ENCODE measurements at regions not wholly inside any gene's neighbourhood (a gene's known extent, or its start where the extent isn't known, plus 50 kb on each side); places are given as distances from the start of the nearest gene placed in this dataset.

GRCh38 chr7:119937745-119938144 lies 335.2 kb upstream of the KCND2 start:
- no peaks in the 10 kb centered on the region for H3K27me3 ChIP-seq (ENCODE audit: insufficient read depth, low read length, poor library complexity, severe bottlenecking)
- no peak overlapping the region for H3K4me3 ChIP-seq (ENCODE audit: low read length, poor library complexity, severe bottlenecking)
- H3K36me3 ChIP-seq (ENCODE audit: insufficient read depth, low read length) = no peaks in the 10 kb centered on the region
- H3F3A ChIP-seq (ENCODE audit: low read depth) = no peaks in the 10 kb centered on the region
- H2AFZ ChIP-seq (ENCODE audit: low read length) = no peak overlapping the region
- H3K4me1 ChIP-seq (ENCODE audit: insufficient read depth, low read length, poor library complexity, severe bottlenecking) = no peaks in the 10 kb centered on the region
- H4K20me1 ChIP-seq (ENCODE audit: insufficient read depth, low read length, poor library complexity, severe bottlenecking) = no peaks in the 10 kb centered on the region
- no peak overlapping the region for H3K4me2 ChIP-seq (ENCODE audit: low read depth, low read length, poor library complexity, severe bottlenecking)
- no peak for TF ChIP-seq EZH2phosphoT487 (IDR thresholded peaks at IDR 0.05; ENCODE audit: borderline replicate concordance)
- TF ChIP-seq, protein P1, sequence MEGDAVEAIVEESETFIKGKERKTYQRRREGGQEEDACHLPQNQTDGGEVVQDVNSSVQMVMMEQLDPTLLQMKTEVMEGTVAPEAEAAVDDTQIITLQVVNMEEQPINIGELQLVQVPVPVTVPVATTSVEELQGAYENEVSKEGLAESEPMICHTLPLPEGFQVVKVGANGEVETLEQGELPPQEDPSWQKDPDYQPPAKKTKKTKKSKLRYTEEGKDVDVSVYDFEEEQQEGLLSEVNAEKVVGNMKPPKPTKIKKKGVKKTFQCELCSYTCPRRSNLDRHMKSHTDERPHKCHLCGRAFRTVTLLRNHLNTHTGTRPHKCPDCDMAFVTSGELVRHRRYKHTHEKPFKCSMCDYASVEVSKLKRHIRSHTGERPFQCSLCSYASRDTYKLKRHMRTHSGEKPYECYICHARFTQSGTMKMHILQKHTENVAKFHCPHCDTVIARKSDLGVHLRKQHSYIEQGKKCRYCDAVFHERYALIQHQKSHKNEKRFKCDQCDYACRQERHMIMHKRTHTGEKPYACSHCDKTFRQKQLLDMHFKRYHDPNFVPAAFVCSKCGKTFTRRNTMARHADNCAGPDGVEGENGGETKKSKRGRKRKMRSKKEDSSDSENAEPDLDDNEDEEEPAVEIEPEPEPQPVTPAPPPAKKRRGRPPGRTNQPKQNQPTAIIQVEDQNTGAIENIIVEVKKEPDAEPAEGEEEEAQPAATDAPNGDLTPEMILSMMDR (conservative IDR thresholded peaks at IDR 0.05; ENCODE audit: low read length) = no peak
- no peaks in the 10 kb centered on the region for H3K79me2 ChIP-seq (ENCODE audit: insufficient read depth, low read length)
- H3K9ac ChIP-seq (ENCODE audit: low read depth, low read length, poor library complexity, severe bottlenecking) = no peak overlapping the region
- H3K9me2 ChIP-seq (replicated peaks; ENCODE audit: low read depth, low read length) = no peaks in the 10 kb centered on the region
- no peaks in the 10 kb centered on the region for H3K9me3 ChIP-seq (ENCODE audit: insufficient read depth, low read depth, low read length)

DNA sequence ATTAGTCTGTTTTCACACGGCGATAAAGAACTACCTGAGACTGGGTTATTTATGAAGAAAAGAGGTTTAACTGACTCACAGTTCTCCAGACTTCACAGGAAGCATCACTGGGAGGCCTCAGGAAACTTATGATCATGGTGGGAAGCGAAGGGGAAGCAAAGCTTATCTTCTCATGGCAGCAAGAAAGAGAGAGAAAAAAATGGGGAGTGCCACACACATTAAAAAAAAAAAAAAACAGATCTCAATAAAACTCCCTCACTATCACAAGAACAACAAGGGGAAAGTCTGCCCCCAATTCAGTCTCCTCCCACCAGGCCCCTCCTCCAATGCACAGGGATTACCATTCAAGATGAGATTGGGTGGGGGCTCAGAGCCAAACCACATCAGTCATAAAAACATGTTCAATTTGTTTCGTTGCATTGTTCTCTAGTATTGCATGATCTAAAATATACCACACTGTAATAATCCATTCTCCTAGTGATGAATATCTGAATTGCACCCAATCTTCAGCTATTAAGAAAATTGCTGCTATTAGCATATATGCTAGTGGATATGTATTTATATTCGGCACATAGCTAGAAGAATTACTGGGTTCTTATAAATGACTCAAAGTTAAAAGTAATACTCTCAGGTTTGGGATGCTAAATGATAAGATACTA lies 328.9 kb upstream of the KCND2 start:
- Histone ChIP-seq H3K9ac (ENCODE audit: low read depth, low read length, poor library complexity, severe bottlenecking) (no peak overlapping the region), H4K20me1 (ENCODE audit: insufficient read depth, low read length, poor library complexity, severe bottlenecking) (no peaks in the 10 kb centered on the region), H3K36me3 (ENCODE audit: insufficient read depth, low read length) (no peaks in the 10 kb centered on the region), H3K4me1 (ENCODE audit: insufficient read depth, low read length, poor library complexity, severe bottlenecking) (no peaks in the 10 kb centered on the region), H3K79me2 (ENCODE audit: insufficient read depth, low read length) (no peaks in the 10 kb centered on the region), H3F3A (ENCODE audit: low read depth) (no peaks in the 10 kb centered on the region), H3K4me3 (ENCODE audit: low read length, poor library complexity, severe bottlenecking) (no peak overlapping the region), H3K27me3 (ENCODE audit: insufficient read depth, low read length, poor library complexity, severe bottlenecking) (no peaks in the 10 kb centered on the region), H3K9me2 (replicated peaks; ENCODE audit: low read depth, low read length) (no peaks in the 10 kb centered on the region), H3K4me2 (ENCODE audit: low read depth, low read length, poor library complexity, severe bottlenecking) (no peak overlapping the region), H3K9me3 (ENCODE audit: insufficient read depth, low read depth, low read length) (no peaks in the 10 kb centered on the region), H2AFZ (ENCODE audit: low read length) (no peak overlapping the region)
- TF ChIP-seq, protein P1 (conservative IDR thresholded peaks at IDR 0.05; ENCODE audit: low read length) = no peak

DNA sequence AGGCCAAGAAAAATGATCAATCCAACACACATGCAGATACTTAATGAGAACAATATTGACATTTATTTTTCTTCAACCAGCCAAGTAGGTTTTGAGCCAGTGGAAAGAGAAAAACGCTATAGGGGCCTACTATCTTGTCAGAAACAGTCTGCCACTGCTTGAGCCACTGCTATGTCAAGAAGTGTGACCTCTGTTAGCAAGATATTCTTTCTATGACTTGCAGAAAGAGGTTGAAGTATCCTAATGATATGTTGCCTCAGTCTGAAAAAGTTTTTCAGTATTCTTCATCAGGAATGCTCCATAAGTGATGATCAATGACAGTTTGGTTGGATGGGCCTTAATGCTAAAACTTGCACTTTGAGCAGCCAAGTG lies 328.4 kb upstream of the KCND2 start:
- H2AFZ ChIP-seq (ENCODE audit: low read length) = no peak overlapping the region
- TF ChIP-seq, protein P1 (conservative IDR thresholded peaks at IDR 0.05; ENCODE audit: low read length) = no peak
- no peak for TF ChIP-seq EZH2phosphoT487 (IDR thresholded peaks at IDR 0.05; ENCODE audit: borderline replicate concordance)

More for the DNA sequence above, 328.4 kb upstream of the KCND2 start:
- Histone ChIP-seq H3K4me1 (ENCODE audit: insufficient read depth, low read length, poor library complexity, severe bottlenecking) (no peaks in the 10 kb centered on the region), H3K27me3 (ENCODE audit: insufficient read depth, low read length, poor library complexity, severe bottlenecking) (no peaks in the 10 kb centered on the region), H3K36me3 (ENCODE audit: insufficient read depth, low read length) (no peaks in the 10 kb centered on the region), H3K4me3 (ENCODE audit: low read length, poor library complexity, severe bottlenecking) (no peak overlapping the region), H3K4me2 (ENCODE audit: low read depth, low read length, poor library complexity, severe bottlenecking) (no peak overlapping the region), H4K20me1 (ENCODE audit: insufficient read depth, low read length, poor library complexity, severe bottlenecking) (no peaks in the 10 kb centered on the region), H3K9me2 (replicated peaks; ENCODE audit: low read depth, low read length) (no peaks in the 10 kb centered on the region), H3K9me3 (ENCODE audit: insufficient read depth, low read depth, low read length) (no peaks in the 10 kb centered on the region), H3F3A (ENCODE audit: low read depth) (no peaks in the 10 kb centered on the region), H3K79me2 (ENCODE audit: insufficient read depth, low read length) (no peaks in the 10 kb centered on the region), H3K9ac (ENCODE audit: low read depth, low read length, poor library complexity, severe bottlenecking) (no peak overlapping the region)

All from Loucy (cell line).